ENCODE measurements at regions not wholly inside any gene's neighbourhood (a gene's known extent, or its start where the extent isn't known, plus 50 kb on each side); places are given as distances from the start of the nearest gene placed in this dataset.

- DNase-seq (ENCODE audit: low read depth) = no peak
- no peak for TF ChIP-seq CTCF (conservative IDR thresholded peaks at IDR 0.05; ENCODE audit: low read depth, low read length)
- no peak overlapping the region for H3K4me3 ChIP-seq (ENCODE audit: low read depth, low read length)
Measured at GRCh38 chr22:25489947-25490346, 74.5 kb upstream of the GRK3 start.

- no peak overlapping the region for H3K4me3 ChIP-seq (ENCODE audit: low read depth, low read length)
- no peak for DNase-seq (ENCODE audit: low read depth)
- TF ChIP-seq CTCF (conservative IDR thresholded peaks at IDR 0.05; ENCODE audit: low read depth, low read length) = no peak
Measured at GRCh38 chr22:25490896-25491295, 73.6 kb upstream of the GRK3 start.

- no peak overlapping the region for H3K4me3 ChIP-seq (ENCODE audit: low read depth, low read length)
- no peak for DNase-seq (ENCODE audit: low read depth)
- no peak for TF ChIP-seq CTCF (conservative IDR thresholded peaks at IDR 0.05; ENCODE audit: low read depth, low read length)
Measured at GRCh38 chr22:25492162-25492561, 72.3 kb upstream of the GRK3 start.

- no peak for TF ChIP-seq CTCF (conservative IDR thresholded peaks at IDR 0.05; ENCODE audit: low read depth, low read length)
- no peak for DNase-seq (ENCODE audit: low read depth)
Measured at GRCh38 chr22:25492841-25493734, 71.4 kb upstream of the GRK3 start.

GRCh38 chr22:25493794-25494193 is 70.7 kb upstream of the GRK3 start:
- no peak overlapping the region for H3K4me3 ChIP-seq (ENCODE audit: low read depth, low read length)
- no peak for DNase-seq (ENCODE audit: low read depth)
- TF ChIP-seq CTCF (conservative IDR thresholded peaks at IDR 0.05; ENCODE audit: low read depth, low read length) = no peak

More at GRCh38 chr22:25492841-25493734, 71.4 kb upstream of the GRK3 start:
- H3K4me3 ChIP-seq (ENCODE audit: low read depth, low read length) = no peak overlapping the region

- no peak for TF ChIP-seq CTCF (conservative IDR thresholded peaks at IDR 0.05; ENCODE audit: low read depth, low read length)
- no peak overlapping the region for H3K4me3 ChIP-seq (ENCODE audit: low read depth, low read length)
- no peak for DNase-seq (ENCODE audit: low read depth)
Measured at GRCh38 chr22:25494774-25495173, 69.7 kb upstream of the GRK3 start.

- no peak for TF ChIP-seq CTCF (conservative IDR thresholded peaks at IDR 0.05; ENCODE audit: low read depth, low read length)
- peak; percentile 35 for DNase-seq (ENCODE audit: low read depth)
- H3K4me3 ChIP-seq (ENCODE audit: low read depth, low read length) = no peak overlapping the region
Measured at GRCh38 chr22:25495285-25495684, 69.2 kb upstream of the GRK3 start.
